IgD-negative memory B cell (primary cell): ENCODE measurements at regions not wholly inside any gene's neighbourhood (a gene's known extent, or its start where the extent isn't known, plus 50 kb on each side); places are given as distances from the start of the nearest gene placed in this dataset.
A peak's percentile ranks its signal among the peaks of the same experiment; 100 is the strongest.
"Not testable (repeated sequence)": the region's sequence is repeated elsewhere in the genome, so short reads cannot be mapped to it uniquely, and the experiment has no call there.

Experiments
- H3K27ac Mint-ChIP-seq, 3 donors: one replicate each; pipeline ENCODE4 v1.8.0; 2020 to 2022; ENCODE audit warnings: mild to moderate bottlenecking in 3 of 3, mixed read lengths in 3 of 3, moderate library complexity in 1 of 3
- H3K27me3 Mint-ChIP-seq: one replicate; pipeline ENCODE4 v1.8.0; 2021; ENCODE audit warnings: mixed read lengths
- H3K36me3 Mint-ChIP-seq: one replicate; pipeline ENCODE4 v1.8.0; 2020; ENCODE audit warnings: mild to moderate bottlenecking, mixed read lengths
- H3K4me1 Mint-ChIP-seq, 3 donors: one replicate each; pipeline ENCODE4 v1.8.0; 2020 to 2022; ENCODE audit warnings: mixed read lengths in 3 of 3, mild to moderate bottlenecking in 1 of 3
- H3K4me3 Mint-ChIP-seq, 4 donors: one replicate each; pipeline ENCODE4 v1.8.0; 2020 to 2022; ENCODE audit warnings: mild to moderate bottlenecking in 4 of 4, mixed read lengths in 4 of 4, moderate library complexity in 3 of 4
- H3K9me3 Mint-ChIP-seq, 3 donors: one replicate each; pipeline ENCODE4 v1.8.0; 2020 to 2021; ENCODE audit warnings: mixed read lengths in 3 of 3, mild to moderate bottlenecking in 1 of 3

DNA sequence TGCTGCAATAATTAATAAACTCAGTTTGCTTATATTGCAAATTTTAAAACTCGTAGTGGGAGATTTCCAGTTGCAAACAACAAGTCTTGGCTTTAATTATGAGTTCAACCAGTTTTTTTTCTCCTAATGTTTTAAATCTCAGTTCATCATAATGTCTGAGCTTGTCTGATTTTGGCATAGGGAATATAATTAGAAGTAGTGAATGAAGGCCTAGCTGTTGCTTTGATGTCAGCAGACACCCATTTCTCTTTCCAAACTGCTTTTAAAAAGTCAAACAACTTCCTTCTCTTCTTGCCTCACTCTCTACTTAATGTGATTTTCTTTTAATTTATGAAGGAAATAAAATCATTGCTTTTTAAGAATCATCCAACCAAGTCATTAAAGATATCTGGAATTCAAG lies 1462.1 kb downstream of the DPP10 start:
- no peaks in the 10 kb centered on the region for H3K27me3 Mint-ChIP-seq
- H3K4me3 Mint-ChIP-seq, result no peak overlapping the region
- peaks cover 2 to 10% (median 3%) of the 10 kb centered on the region in 3 donors for H3K9me3 Mint-ChIP-seq
- no peaks in the 10 kb centered on the region for H3K4me1 Mint-ChIP-seq
- no peaks in the 10 kb centered on the region for H3K36me3 Mint-ChIP-seq
- no peak overlapping the region for H3K27ac Mint-ChIP-seq

- H3K4me3 Mint-ChIP-seq, result no peak overlapping the region
- H3K36me3 Mint-ChIP-seq, result no peaks in the 10 kb centered on the region
- H3K27ac Mint-ChIP-seq, result no peak overlapping the region
- no peaks in the 10 kb centered on the region for H3K4me1 Mint-ChIP-seq
- no peaks in the 10 kb centered on the region for H3K27me3 Mint-ChIP-seq
- peaks cover 2 to 4% (median 3%) of the 10 kb centered on the region in 3 donors for H3K9me3 Mint-ChIP-seq
Measured at GRCh38 chr2:115908731-115909130, 1466.3 kb downstream of the DPP10 start.

DNA sequence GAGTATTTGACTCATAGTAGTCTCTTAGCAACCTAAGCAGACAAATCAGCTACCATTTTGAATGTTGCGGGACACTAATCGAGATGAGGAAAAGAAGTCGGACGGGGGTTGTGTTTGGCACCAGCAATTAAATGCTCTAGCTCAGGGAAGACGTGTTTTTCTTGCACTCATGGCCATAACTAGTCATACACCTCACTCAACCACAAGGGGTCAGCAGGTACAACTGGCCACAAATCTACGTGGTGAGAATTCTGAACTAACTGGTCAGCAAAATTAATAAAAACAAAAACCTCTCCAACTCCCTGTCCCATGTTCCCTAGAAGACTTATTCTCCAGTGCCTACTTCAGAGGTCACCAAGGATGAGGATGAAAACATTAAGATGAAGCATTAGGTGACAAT lies 1467.8 kb downstream of the DPP10 start:
- Mint-ChIP-seq H3K4me3 (no peak overlapping the region), H3K4me1 (no peaks in the 10 kb centered on the region), H3K27me3 (no peaks in the 10 kb centered on the region), H3K27ac (no peak overlapping the region), H3K36me3 (no peaks in the 10 kb centered on the region), H3K9me3 (peaks cover 0 to 3% (median 0%) of the 10 kb centered on the region in 3 donors)

- H3K27me3 Mint-ChIP-seq, result no peaks in the 10 kb centered on the region
- H3K27ac Mint-ChIP-seq, result no peak overlapping the region
- peaks cover 0 to 4% (median 0%) of the 10 kb centered on the region in 3 donors for H3K9me3 Mint-ChIP-seq
- no peaks in the 10 kb centered on the region for H3K4me1 Mint-ChIP-seq
- no peak overlapping the region for H3K4me3 Mint-ChIP-seq
- H3K36me3 Mint-ChIP-seq, result no peaks in the 10 kb centered on the region
Measured at GRCh38 chr2:115913921-115914320, 1471.5 kb downstream of the DPP10 start.

DNA sequence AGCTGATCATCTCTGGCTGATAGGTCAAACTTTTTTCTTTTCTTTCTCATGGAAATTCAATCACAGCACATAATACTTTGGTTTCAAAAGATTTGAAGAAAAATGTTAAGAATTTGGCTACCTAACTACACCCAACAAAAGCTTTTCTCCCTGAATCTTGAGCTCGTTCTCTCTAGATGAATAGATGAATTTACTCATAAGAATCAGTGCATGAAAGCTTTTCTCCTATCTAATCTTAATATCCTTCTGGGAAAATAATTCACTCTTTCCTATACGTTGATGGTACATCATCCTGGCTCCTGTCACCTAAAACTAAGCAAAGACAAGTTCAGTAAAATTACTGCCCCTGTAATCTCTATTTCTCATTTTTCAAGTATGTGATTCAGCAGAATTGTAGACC lies 1479.1 kb downstream of the DPP10 start:
- H3K27ac Mint-ChIP-seq, result no peak overlapping the region
- no peaks in the 10 kb centered on the region for H3K4me1 Mint-ChIP-seq
- H3K36me3 Mint-ChIP-seq, result peaks cover 1% of the 10 kb centered on the region
- H3K4me3 Mint-ChIP-seq, result no peak overlapping the region
- peaks cover 2 to 7% (median 4%) of the 10 kb centered on the region in 3 donors for H3K9me3 Mint-ChIP-seq
- no peaks in the 10 kb centered on the region for H3K27me3 Mint-ChIP-seq

DNA sequence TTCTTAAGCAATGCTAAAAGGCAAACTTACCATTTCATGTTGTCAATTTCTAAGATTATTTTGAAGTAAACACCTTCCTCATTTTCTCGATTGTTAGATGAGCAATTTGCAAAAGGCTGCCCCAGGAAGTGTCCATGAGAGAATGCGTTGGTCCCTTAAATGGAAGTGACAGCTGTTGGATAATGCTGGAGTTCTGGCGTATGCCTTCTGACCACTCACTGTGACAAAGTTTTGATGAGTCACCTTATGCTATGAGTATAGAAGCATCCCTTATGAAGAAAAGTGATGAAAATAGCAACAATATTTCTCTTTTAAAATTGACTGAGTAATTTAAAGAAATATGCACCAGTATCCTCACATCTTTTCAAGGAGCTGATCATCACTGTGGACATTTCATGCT lies 1497.5 kb downstream of the DPP10 start:
- H3K9me3 Mint-ChIP-seq, result peaks cover 0 to 19% (median 2%) of the 10 kb centered on the region in 3 donors
- no peaks in the 10 kb centered on the region for H3K36me3 Mint-ChIP-seq
- no peak overlapping the region for H3K27ac Mint-ChIP-seq
- no peak overlapping the region for H3K4me3 Mint-ChIP-seq
- H3K27me3 Mint-ChIP-seq, result no peaks in the 10 kb centered on the region
- H3K4me1 Mint-ChIP-seq, result no peaks in the 10 kb centered on the region

DNA sequence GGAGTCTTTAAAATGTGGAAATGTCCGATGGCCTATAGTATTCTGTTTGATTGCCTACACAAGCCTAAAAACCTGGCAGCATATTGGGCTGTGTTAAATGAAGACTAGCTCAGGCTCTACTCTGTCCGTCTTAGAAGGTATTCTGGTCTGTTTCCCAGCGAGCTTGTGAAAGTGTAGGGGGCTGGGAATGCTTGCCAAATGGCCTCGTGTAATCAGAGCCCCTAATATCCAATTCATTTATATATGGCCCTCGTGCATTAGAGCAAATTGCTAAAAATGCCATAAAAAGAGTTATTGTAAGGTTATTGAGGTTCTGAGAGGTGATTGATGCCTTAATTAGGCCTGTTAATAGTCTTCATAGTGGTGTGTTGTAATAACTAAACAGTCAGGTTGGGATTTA lies 1500.4 kb downstream of the DPP10 start:
- Mint-ChIP-seq H3K4me1 (no peaks in the 10 kb centered on the region), H3K36me3 (no peaks in the 10 kb centered on the region), H3K4me3 (peak overlapping the region in 1 of 4 donors; percentile 30), H3K27ac (no peak overlapping the region), H3K9me3 (peaks cover 2 to 26% (median 5%) of the 10 kb centered on the region in 3 donors), H3K27me3 (no peaks in the 10 kb centered on the region)

DNA sequence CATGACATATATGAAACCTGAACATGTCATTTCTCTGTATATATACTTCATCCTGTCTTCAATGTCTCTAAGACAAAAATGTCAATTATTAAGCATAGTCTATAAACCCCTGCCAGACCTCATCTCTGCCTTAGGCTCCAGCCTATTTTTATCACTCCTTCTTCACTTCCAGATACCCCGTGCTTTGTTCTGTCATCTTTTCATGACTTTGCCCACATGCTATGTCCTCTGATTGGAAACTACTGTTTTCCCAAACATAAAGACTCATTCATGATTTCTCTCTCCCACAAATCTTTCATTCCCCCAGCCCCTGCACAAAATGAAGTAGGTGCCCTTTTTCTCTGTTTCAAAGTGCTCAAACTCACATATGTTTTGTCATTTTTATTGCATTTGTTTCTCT lies 1503.9 kb downstream of the DPP10 start:
- peaks cover 2 to 26% (median 10%) of the 10 kb centered on the region in 3 donors for H3K9me3 Mint-ChIP-seq
- no peaks in the 10 kb centered on the region for H3K4me1 Mint-ChIP-seq
- H3K27me3 Mint-ChIP-seq, result no peaks in the 10 kb centered on the region
- no peak overlapping the region for H3K27ac Mint-ChIP-seq
- H3K4me3 Mint-ChIP-seq, result no peak overlapping the region
- H3K36me3 Mint-ChIP-seq, result peaks cover 2% of the 10 kb centered on the region

DNA sequence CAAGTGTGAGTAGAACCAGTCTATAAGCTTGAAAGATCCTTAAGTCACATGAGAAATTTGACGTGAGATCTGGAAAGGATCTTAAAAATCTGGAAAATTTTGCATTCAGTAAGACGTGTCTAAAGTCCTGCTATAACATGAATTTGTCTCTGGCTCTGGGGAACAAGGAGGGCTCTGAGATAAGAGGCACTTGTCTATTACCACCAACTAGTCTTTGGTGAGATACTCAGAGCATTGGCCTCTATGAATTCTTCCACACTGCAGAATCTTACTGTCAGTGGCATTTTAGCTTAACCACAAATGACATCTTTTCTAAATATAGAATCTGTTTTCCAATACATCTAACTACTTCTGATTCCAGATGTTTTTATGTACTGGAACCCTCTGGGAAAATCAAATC lies 1504.5 kb downstream of the DPP10 start:
- H3K4me1 Mint-ChIP-seq, result no peaks in the 10 kb centered on the region
- H3K27ac Mint-ChIP-seq, result no peak overlapping the region
- H3K4me3 Mint-ChIP-seq, result no peak overlapping the region
- peaks cover 2% of the 10 kb centered on the region for H3K36me3 Mint-ChIP-seq
- H3K9me3 Mint-ChIP-seq, result peaks cover 2 to 25% (median 10%) of the 10 kb centered on the region in 3 donors
- no peaks in the 10 kb centered on the region for H3K27me3 Mint-ChIP-seq

DNA sequence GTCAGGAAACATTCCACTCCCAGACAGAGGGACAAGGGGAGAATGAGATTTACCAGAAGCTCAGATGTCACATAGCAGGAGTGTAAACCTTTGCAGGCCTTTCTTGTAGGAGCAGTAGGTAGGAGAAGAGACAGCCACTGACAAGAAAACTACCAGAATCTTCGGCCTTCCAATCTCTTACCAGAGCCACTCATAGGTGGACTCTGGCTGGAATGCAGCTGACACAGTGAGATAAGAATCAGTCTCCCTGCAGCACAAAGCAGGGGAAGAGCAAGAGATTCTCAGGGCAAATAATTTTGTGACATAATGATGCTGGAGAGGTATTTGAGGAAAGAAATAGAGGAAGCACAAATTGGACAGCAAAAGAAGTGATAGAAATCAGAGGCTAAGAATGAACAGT lies 1534.5 kb downstream of the DPP10 start:
- Mint-ChIP-seq H3K36me3 (no peaks in the 10 kb centered on the region), H3K4me1 (no peaks in the 10 kb centered on the region), H3K27me3 (no peaks in the 10 kb centered on the region), H3K9me3 (peaks cover 6 to 16% (median 10%) of the 10 kb centered on the region in 3 donors), H3K27ac (no peak overlapping the region), H3K4me3 (no peak overlapping the region)

DNA sequence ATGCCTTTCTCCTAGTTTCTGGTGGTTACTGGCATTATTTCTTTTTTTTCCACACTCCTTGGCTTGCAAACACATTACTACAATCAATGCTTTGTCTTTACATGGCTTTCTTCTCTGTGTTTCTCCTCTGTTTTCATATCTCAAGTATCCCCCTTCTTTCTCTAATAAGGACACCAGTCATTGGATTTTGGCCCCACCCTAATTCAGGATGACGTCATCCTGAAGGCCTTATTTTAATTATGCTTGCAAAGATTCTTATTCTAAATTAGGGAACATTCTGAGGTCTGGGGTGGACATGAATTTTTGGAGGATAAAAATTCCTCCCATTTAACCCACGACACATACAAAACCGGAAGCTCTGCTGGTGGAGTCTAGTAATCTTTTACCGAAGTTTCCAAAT lies 1556.6 kb downstream of the DPP10 start:
- no peaks in the 10 kb centered on the region for H3K36me3 Mint-ChIP-seq
- no peaks in the 10 kb centered on the region for H3K4me1 Mint-ChIP-seq
- no peaks in the 10 kb centered on the region for H3K27me3 Mint-ChIP-seq
- H3K27ac Mint-ChIP-seq, result no peak overlapping the region
- H3K4me3 Mint-ChIP-seq, result no peak overlapping the region
- H3K9me3 Mint-ChIP-seq, result peaks cover 2 to 5% (median 5%) of the 10 kb centered on the region in 3 donors

DNA sequence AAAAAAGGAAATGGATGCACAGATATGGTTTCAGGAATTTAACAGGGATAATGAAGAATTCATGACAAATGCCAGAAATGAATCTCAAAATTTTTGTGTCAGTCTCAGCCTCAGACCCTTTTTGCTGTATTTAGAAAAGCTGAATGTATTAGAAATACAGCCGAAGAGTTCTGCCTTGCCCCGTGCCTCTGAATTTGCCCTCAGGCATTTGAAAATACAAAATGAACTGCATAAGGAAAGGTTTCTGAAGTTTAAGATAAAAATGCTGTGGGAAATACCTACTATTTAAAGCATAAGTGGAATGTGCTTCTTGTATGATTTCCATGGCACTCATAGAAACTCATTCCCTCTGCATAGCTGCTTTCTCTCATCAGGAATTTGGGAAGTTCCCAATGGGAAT lies 1580.6 kb downstream of the DPP10 start:
- Mint-ChIP-seq H3K4me1 (no peaks in the 10 kb centered on the region), H3K9me3 (peaks cover 0 to 4% (median 1%) of the 10 kb centered on the region in 3 donors), H3K27me3 (no peaks in the 10 kb centered on the region), H3K27ac (no peak overlapping the region), H3K4me3 (no peak overlapping the region), H3K36me3 (no peaks in the 10 kb centered on the region)

- H3K36me3 Mint-ChIP-seq, H3K27me3 Mint-ChIP-seq, H3K4me1 Mint-ChIP-seq, H3K4me3 Mint-ChIP-seq, H3K27ac Mint-ChIP-seq: not testable (repeated sequence)
- H3K9me3 Mint-ChIP-seq, result peaks cover 0 to 13% (median 1%) of the 10 kb centered on the region in 3 donors
Measured at GRCh38 chr2:116038758-116039157, 1596.3 kb downstream of the DPP10 start.

DNA sequence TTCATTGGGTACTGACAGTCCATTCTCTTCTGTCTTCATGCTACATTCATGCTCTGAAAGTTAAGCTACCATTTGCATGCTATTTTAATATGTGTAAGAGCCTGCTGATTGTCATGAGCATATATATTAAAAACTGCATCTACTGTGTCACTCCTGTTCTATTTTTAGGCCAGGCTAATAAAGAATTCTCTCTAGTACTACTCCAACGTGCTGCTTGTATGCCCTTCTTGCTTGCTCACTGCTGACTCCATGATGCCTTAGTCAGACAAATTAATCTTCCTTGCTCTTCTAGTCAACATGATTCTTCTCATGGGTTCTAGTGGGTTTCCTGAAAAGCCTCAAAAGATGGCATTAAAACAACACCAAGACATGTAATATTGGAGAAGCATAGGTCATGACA lies 1600.1 kb downstream of the DPP10 start:
- H3K27ac Mint-ChIP-seq, result no peak overlapping the region
- H3K36me3 Mint-ChIP-seq, result no peaks in the 10 kb centered on the region
- H3K4me1 Mint-ChIP-seq, result no peaks in the 10 kb centered on the region
- no peaks in the 10 kb centered on the region for H3K27me3 Mint-ChIP-seq
- no peak overlapping the region for H3K4me3 Mint-ChIP-seq
- H3K9me3 Mint-ChIP-seq, result peaks cover 0 to 22% (median 4%) of the 10 kb centered on the region in 3 donors

- Mint-ChIP-seq H3K36me3 (no peaks in the 10 kb centered on the region), H3K4me1 (no peaks in the 10 kb centered on the region), H3K27ac (no peak overlapping the region)
Measured at GRCh38 chr2:116057538-116057937, 1615.1 kb downstream of the DPP10 start.

GRCh38 chr2:116061023-116061422 lies 1618.6 kb downstream of the DPP10 start:
- H3K9me3 Mint-ChIP-seq, result peaks cover 0 to 3% (median 0%) of the 10 kb centered on the region in 3 donors
- no peak overlapping the region for H3K4me3 Mint-ChIP-seq
- no peaks in the 10 kb centered on the region for H3K4me1 Mint-ChIP-seq
- no peaks in the 10 kb centered on the region for H3K27me3 Mint-ChIP-seq
- no peaks in the 10 kb centered on the region for H3K36me3 Mint-ChIP-seq
- no peak overlapping the region for H3K27ac Mint-ChIP-seq

More at GRCh38 chr2:116057538-116057937, 1615.1 kb downstream of the DPP10 start:
- Mint-ChIP-seq H3K9me3 (peaks cover 0 to 4% (median 3%) of the 10 kb centered on the region in 3 donors), H3K27me3 (no peaks in the 10 kb centered on the region), H3K4me3 (no peak overlapping the region)

- Mint-ChIP-seq H3K4me3 (no peak overlapping the region), H3K4me1 (no peaks in the 10 kb centered on the region), H3K27ac (no peak overlapping the region), H3K27me3 (no peaks in the 10 kb centered on the region), H3K9me3 (peaks cover 5 to 15% (median 9%) of the 10 kb centered on the region in 3 donors), H3K36me3 (no peaks in the 10 kb centered on the region)
Measured at GRCh38 chr2:116073731-116074130, 1631.3 kb downstream of the DPP10 start.
